SK-N-SH treated with all-trans-retinoic acid at 6 μM for 48 hours (cell line): ENCODE measurements at regions not wholly inside any gene's neighbourhood (a gene's known extent, or its start where the extent isn't known, plus 50 kb on each side); places are given as distances from the start of the nearest gene placed in this dataset.

Experiments
- ARNTL ChIP-seq: fragments of 450-650 bp; formaldehyde crosslinking; IDR thresholded peaks from 2 replicates; pipeline ENCODE4 v1.5.0; 2020; ENCODE audit warnings: low read depth, mild to moderate bottlenecking, moderate library complexity, borderline replicate concordance
- BACH2 ChIP-seq: fragments of 250-450 bp; sonication (Bioruptor Pico); IDR thresholded peaks from 2 replicates; pipeline ENCODE4 v1.9.0; 2021; ENCODE audit warnings: mild to moderate bottlenecking, borderline replicate concordance
- CREB5 ChIP-seq: fragments of 250-450 bp; sonication (Bioruptor Pico); IDR thresholded peaks from 2 replicates; pipeline ENCODE4 v1.5.1; 2020; ENCODE audit warnings: low read depth, mild to moderate bottlenecking, moderate library complexity
- ESRRG ChIP-seq: fragments of 250-450 bp; sonication (Bioruptor Pico); IDR thresholded peaks from 2 replicates; pipeline ENCODE4 v1.6.1; 2021; ENCODE audit warnings: mild to moderate bottlenecking
- GLIS3 ChIP-seq: fragments of 250-450 bp; sonication (Bioruptor Pico); IDR thresholded peaks from 2 replicates; pipeline ENCODE4 v1.5.0; 2020; ENCODE audit warnings: mild to moderate bottlenecking, moderate library complexity
- ISL1 ChIP-seq: fragments of 250-450 bp; sonication (Bioruptor Pico); IDR thresholded peaks from 2 replicates; pipeline ENCODE4 v2.1.2; 2022; ENCODE audit warnings: mild to moderate bottlenecking, moderate library complexity
- RARB ChIP-seq: fragments of 250-450 bp; sonication (Bioruptor Pico); IDR thresholded peaks from 2 replicates; pipeline ENCODE4 v1.8.0; 2021; ENCODE audit warnings: mild to moderate bottlenecking, moderate library complexity
- ZFP30 ChIP-seq: fragments of 450-650 bp; formaldehyde crosslinking; IDR thresholded peaks from 2 replicates; pipeline ENCODE4 v1.5.0; 2022; ENCODE audit warnings: mild to moderate bottlenecking, moderate library complexity
- ZNF565 ChIP-seq: fragments of 450-650 bp; formaldehyde crosslinking; conservative IDR thresholded peaks from 2 replicates; pipeline ENCODE4 v1.5.0; 2020; ENCODE audit warnings: low read depth, mild to moderate bottlenecking, moderate library complexity
- TF ChIP-seq, protein P1 (sequence below): fragments of 250-450 bp; sonication (Bioruptor Pico); IDR thresholded peaks from 2 replicates; pipeline ENCODE4 v1.5.0; 2020; ENCODE audit warnings: mild to moderate bottlenecking, moderate library complexity

DNA sequence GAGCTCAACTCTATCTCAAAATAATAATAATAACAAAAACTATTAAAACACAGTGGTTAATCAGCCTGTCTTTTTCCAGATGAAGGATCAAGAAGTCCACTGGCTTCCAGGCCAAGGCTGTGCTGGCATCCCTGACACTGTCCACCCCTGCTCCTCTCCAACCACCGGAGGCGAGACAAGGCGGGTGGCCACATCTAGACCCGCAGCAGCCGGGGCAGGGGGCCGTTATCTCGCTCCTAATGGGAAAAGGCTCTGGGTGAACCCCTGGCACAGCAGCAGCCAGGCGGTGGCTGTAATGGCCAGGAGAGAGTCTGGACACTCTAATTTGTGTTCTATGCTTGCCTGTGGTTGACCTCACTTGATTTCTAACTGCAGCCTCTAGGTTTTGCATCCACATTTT is 158.0 kb upstream of the SOX1 start:
- TF ChIP-seq BACH2 (CRISPR knock-in tag) (no peak), ISL1 (CRISPR knock-in tag) (no peak), RARB (CRISPR knock-in tag) (no peak), GLIS3 (CRISPR knock-in tag) (no peak), ARNTL (CRISPR knock-in tag) (no peak), ZFP30 (no peak), ESRRG (CRISPR knock-in tag) (no peak), ZNF565 (CRISPR knock-in tag) (no peak), CREB5 (CRISPR knock-in tag) (no peak)
- TF ChIP-seq, protein P1, sequence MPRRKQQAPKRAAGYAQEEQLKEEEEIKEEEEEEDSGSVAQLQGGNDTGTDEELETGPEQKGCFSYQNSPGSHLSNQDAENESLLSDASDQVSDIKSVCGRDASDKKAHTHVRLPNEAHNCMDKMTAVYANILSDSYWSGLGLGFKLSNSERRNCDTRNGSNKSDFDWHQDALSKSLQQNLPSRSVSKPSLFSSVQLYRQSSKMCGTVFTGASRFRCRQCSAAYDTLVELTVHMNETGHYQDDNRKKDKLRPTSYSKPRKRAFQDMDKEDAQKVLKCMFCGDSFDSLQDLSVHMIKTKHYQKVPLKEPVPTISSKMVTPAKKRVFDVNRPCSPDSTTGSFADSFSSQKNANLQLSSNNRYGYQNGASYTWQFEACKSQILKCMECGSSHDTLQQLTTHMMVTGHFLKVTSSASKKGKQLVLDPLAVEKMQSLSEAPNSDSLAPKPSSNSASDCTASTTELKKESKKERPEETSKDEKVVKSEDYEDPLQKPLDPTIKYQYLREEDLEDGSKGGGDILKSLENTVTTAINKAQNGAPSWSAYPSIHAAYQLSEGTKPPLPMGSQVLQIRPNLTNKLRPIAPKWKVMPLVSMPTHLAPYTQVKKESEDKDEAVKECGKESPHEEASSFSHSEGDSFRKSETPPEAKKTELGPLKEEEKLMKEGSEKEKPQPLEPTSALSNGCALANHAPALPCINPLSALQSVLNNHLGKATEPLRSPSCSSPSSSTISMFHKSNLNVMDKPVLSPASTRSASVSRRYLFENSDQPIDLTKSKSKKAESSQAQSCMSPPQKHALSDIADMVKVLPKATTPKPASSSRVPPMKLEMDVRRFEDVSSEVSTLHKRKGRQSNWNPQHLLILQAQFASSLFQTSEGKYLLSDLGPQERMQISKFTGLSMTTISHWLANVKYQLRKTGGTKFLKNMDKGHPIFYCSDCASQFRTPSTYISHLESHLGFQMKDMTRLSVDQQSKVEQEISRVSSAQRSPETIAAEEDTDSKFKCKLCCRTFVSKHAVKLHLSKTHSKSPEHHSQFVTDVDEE (CRISPR knock-in tag) = no peak
